ENCODE measurements at regions not wholly inside any gene's neighbourhood (a gene's known extent, or its start where the extent isn't known, plus 50 kb on each side); places are given as distances from the start of the nearest gene placed in this dataset.

DNA sequence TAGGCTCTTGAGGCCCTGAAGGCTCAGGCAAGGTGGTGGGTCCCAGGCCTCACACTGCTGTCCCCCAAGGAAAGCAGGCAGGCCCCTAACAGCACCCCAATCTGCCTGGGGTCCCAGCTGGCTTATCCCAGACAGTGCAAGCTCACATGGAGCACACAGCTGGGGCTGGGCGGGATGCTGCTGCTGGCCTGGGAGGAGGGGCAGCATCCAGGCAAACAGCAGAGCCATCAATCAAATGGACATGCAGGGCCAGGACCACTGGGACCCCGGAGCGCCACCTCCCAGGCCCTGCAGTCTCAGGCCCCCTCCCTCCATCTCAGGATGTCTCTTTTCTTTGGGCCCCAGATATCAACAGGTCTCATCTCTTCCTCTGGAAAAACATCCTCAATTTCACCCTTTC, 140.3 kb downstream of the BRD1 start:
- 0% methylated on average over 1 of the region's 3 CpGs for WGBS (ENCODE audit: low lambda C conversion rate)
- no peak overlapping the region for H3K27ac ChIP-seq (ENCODE audit: extremely low read length, insufficient read depth, low read length)
- intact Hi-C loops (cut with micrococcal nuclease; ENCODE audit: unreplicated experiment), result no loop called here
- H3K9me3 ChIP-seq (ENCODE audit: low read length), result no peaks in the 10 kb centered on the region; the same call in 1 of the 2 replicates
- H3K36me3 ChIP-seq (replicated peaks in 1 of 2; ENCODE audit: control insufficient read depth in 1 of 2, insufficient read depth in 2 of 2, low read length in 2 of 2), result no peaks in the 10 kb centered on the region
- no TSS peak for BruUV-seq (replicated peaks)
- ChIA-PET POLR2A (no interaction called here), CTCF (ENCODE audit: low intra/inter-chr PET ratio, low total read pairs) (no interaction called here)
- in situ Hi-C loops (cut with HindIII; ENCODE audit: extremely low pct_ligation_motif_present, low pct_unique_long_range_greater_than_20kb), result no loop called here
- H3K4me1 ChIP-seq (ENCODE audit: insufficient read depth, low read length), result no peaks in the 10 kb centered on the region
- H3K4me2 ChIP-seq (ENCODE audit: low read depth, low read length), result no peak overlapping the region
- no peak overlapping the region for H3K9ac ChIP-seq (ENCODE audit: insufficient read depth, low read depth, low read length)
- no peak overlapping the region for H2AFZ ChIP-seq (ENCODE audit: low read length)
- no peak for DNase-seq (ENCODE audit: low spot score)
- H3K27me3 ChIP-seq (ENCODE audit: control insufficient read depth in 1 of 2, insufficient read depth in 2 of 2, low read length in 2 of 2), result peaks cover 18 to 71% of the 10 kb centered on the region in 2 experiments
- H3K4me3 ChIP-seq (replicated peaks in 1 of 3; ENCODE audit: insufficient read depth in 1 of 3, low read depth in 2 of 3, low read length in 3 of 3), result no peak overlapping the region
- H4K20me1 ChIP-seq (ENCODE audit: insufficient read depth, low read length), result no peaks in the 10 kb centered on the region
- no peak for FAIRE-seq
- H3K79me2 ChIP-seq (ENCODE audit: insufficient read depth, low read length), result no peaks in the 10 kb centered on the region
- no peak for ATAC-seq
- TF ChIP-seq ZNF354B (CRISPR knock-in tag; IDR thresholded peaks at IDR 0.05) (no peak), MBNL3 (CRISPR knock-in tag; conservative IDR thresholded peaks at IDR 0.05) (no peak), NFKB2 (CRISPR knock-in tag; IDR thresholded peaks at IDR 0.05; ENCODE audit: borderline replicate concordance) (no peak), ZNF598 (CRISPR knock-in tag; IDR thresholded peaks at IDR 0.05; ENCODE audit: borderline replicate concordance) (no peak)

DNA sequence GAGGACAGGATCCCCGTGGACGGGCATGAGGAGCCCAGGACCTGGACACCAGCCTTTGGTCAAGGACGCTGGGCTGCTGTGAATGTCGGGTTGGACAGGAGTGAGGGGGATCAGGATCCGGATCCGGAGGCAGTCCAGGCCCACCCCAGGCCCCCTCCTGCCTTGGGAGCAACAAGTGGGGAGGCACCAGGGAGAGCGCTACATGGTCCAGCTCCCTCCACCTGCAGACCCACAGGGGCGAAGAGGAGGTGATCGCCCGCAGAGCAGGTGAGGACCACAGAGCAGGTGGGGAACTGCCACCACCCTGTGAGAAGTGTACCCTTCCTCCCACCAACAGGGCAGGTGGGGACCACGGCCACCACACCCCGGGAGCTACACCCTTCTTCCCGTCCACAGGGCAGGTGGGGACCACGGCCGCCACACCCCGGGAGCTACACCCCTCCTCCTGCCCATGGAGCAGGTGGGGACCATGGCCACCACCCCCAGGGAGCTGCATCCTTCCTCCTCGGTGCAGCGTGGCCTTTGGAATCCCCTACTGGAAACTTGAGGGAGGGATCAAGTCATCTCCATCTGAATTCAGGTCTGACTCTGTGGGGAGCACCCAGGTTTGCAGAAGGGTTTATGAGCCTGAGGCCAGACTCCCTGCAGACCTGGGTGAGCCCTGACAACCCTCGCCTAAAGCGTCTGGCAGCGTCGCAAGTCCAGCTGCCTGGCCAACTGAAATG, 141.0 kb downstream of the BRD1 start:
- CTCF ChIA-PET (ENCODE audit: low intra/inter-chr PET ratio, low total read pairs), result no interaction called here
- no peak overlapping the region for H3K27ac ChIP-seq (ENCODE audit: extremely low read length, insufficient read depth, low read length)
- no peaks in the 10 kb centered on the region for H3K4me1 ChIP-seq (ENCODE audit: insufficient read depth, low read length)
- FAIRE-seq (no peak), ATAC-seq (no peak), DNase-seq (ENCODE audit: low spot score) (no peak)
- H3K36me3 ChIP-seq (replicated peaks in 1 of 2; ENCODE audit: control insufficient read depth in 1 of 2, insufficient read depth in 2 of 2, low read length in 2 of 2), result no peaks in the 10 kb centered on the region
- TF ChIP-seq FOXA1 (IDR thresholded peaks at IDR 0.05) (no peak), FOXA1 (CRISPR knock-in tag; IDR thresholded peaks at IDR 0.05) (no peak)
- TF ChIP-seq, protein P1, sequence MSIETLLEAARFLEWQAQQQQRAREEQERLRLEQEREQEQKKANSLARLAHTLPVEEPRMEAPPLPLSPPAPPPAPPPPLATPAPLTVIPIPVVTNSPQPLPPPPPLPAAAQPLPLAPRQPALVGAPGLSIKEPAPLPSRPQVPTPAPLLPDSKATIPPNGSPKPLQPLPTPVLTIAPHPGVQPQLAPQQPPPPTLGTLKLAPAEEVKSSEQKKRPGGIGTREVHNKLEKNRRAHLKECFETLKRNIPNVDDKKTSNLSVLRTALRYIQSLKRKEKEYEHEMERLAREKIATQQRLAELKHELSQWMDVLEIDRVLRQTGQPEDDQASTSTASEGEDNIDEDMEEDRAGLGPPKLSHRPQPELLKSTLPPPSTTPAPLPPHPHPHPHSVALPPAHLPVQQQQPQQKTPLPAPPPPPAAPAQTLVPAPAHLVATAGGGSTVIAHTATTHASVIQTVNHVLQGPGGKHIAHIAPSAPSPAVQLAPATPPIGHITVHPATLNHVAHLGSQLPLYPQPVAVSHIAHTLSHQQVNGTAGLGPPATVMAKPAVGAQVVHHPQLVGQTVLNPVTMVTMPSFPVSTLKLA (IDR thresholded peaks at IDR 0.05), result no peak
- peaks cover 18 to 66% of the 10 kb centered on the region in 2 experiments for H3K27me3 ChIP-seq (ENCODE audit: control insufficient read depth in 1 of 2, insufficient read depth in 2 of 2, low read length in 2 of 2)
- H3K4me2 ChIP-seq (ENCODE audit: low read depth, low read length), result no peak overlapping the region
- no peak overlapping the region for H3K4me3 ChIP-seq (replicated peaks in 1 of 3; ENCODE audit: insufficient read depth in 1 of 3, low read depth in 2 of 3, low read length in 3 of 3)
- H3K9me3 ChIP-seq (ENCODE audit: low read length), result no peaks in the 10 kb centered on the region; the same call in 1 of the 2 replicates
- H4K20me1 ChIP-seq (ENCODE audit: insufficient read depth, low read length), result no peaks in the 10 kb centered on the region
- H2AFZ ChIP-seq (ENCODE audit: low read length), result no peak overlapping the region
- BruUV-seq (replicated peaks), result no TSS peak
- intact Hi-C loops (cut with micrococcal nuclease; ENCODE audit: unreplicated experiment), result no loop called here
- POLR2A ChIA-PET, result no interaction called here
- WGBS (ENCODE audit: low lambda C conversion rate), result 45% methylated on average over 10 of the region's 22 CpGs
- no peaks in the 10 kb centered on the region for H3K79me2 ChIP-seq (ENCODE audit: insufficient read depth, low read length)
- H3K9ac ChIP-seq (ENCODE audit: insufficient read depth, low read depth, low read length), result no peak overlapping the region
- in situ Hi-C loops (cut with HindIII; ENCODE audit: extremely low pct_ligation_motif_present, low pct_unique_long_range_greater_than_20kb), result no loop called here

All from HepG2 (cell line).